A549 (cell line): ENCODE measurements at regions not wholly inside any gene's neighbourhood (a gene's known extent, or its start where the extent isn't known, plus 50 kb on each side); places are given as distances from the start of the nearest gene placed in this dataset.

Experiments
- CTCF ChIP-seq: fragments of >200 bp; sonication (Bioruptor Twin); formaldehyde crosslinking; IDR thresholded peaks from 3 replicates; pipeline ENCODE4 v1.5.1; 2016
- EP300 ChIP-seq, 2 experiments: fragments of >200 bp; sonication (Bioruptor Twin); formaldehyde crosslinking; IDR thresholded peaks; 2 replicates in 1 of 2; 3 replicates in 1 of 2; pipeline ENCODE4 v1.6.1; 2016 to 2017
- ESRRA ChIP-seq: fragments of 150-350 bp; IDR thresholded peaks from 2 replicates; pipeline ENCODE4 v1.6.1; 2014; ENCODE audit warnings: mild to moderate bottlenecking, low read length, borderline replicate concordance
- POLR2A ChIP-seq: IDR thresholded peaks from 2 replicates; pipeline ENCODE4 v1.6.1; 2012; ENCODE audit warnings: mild to moderate bottlenecking, low read length
- RFX5 ChIP-seq: fragments of 450-650 bp; IDR thresholded peaks from 2 replicates; pipeline ENCODE4 v1.7.1; 2014; ENCODE audit warnings: antibody characterized with exemption, mild to moderate bottlenecking, moderate library complexity
- TP53 ChIP-seq: fragments of 250-450 bp; sonication (Bioruptor Pico); IDR thresholded peaks from 2 replicates; pipeline ENCODE4 v1.5.0; 2021; ENCODE audit warnings: mild to moderate bottlenecking, moderate library complexity
- ZSCAN20 ChIP-seq: fragments of 250-450 bp; sonication (Bioruptor Pico); IDR thresholded peaks from 2 replicates; pipeline ENCODE4 v1.8.0; 2022; ENCODE audit warnings: mild to moderate bottlenecking, moderate library complexity
- TF ChIP-seq, protein P1 (sequence below): fragments of 200-600 bp; sonication (generic); IDR thresholded peaks from 2 replicates; pipeline ENCODE4 v1.6.1; 2016; ENCODE audit warnings: antibody characterized with exemption, mild to moderate bottlenecking, moderate library complexity

DNA sequence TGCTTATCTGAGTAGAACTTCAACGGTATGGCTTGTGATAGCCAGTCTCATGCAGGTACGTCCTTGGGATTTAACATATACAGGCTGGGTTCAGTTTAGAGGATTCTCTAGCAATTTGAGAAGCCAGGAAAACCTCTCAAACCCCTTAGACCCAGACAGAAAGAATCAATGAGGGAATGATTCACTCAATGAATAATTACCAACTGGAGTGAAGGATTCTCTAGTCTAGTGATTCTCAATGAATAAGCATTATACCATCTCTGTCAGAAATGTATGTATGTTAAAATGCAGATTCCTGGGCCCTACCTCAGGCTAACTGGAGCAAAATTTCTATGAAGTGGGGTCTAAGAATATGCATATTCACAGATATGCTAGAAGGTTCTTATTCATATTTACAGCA lies 54.5 kb upstream of the APP start:
- no peak for TF ChIP-seq CTCF
- no peak for TF ChIP-seq POLR2A
- no peak for TF ChIP-seq TP53 (CRISPR knock-in tag)
- no peak for TF ChIP-seq ESRRA
- TF ChIP-seq EP300 (IDR thresholded peaks at IDR 0.05) = no peak
- no peak for TF ChIP-seq RFX5
- TF ChIP-seq, protein P1, sequence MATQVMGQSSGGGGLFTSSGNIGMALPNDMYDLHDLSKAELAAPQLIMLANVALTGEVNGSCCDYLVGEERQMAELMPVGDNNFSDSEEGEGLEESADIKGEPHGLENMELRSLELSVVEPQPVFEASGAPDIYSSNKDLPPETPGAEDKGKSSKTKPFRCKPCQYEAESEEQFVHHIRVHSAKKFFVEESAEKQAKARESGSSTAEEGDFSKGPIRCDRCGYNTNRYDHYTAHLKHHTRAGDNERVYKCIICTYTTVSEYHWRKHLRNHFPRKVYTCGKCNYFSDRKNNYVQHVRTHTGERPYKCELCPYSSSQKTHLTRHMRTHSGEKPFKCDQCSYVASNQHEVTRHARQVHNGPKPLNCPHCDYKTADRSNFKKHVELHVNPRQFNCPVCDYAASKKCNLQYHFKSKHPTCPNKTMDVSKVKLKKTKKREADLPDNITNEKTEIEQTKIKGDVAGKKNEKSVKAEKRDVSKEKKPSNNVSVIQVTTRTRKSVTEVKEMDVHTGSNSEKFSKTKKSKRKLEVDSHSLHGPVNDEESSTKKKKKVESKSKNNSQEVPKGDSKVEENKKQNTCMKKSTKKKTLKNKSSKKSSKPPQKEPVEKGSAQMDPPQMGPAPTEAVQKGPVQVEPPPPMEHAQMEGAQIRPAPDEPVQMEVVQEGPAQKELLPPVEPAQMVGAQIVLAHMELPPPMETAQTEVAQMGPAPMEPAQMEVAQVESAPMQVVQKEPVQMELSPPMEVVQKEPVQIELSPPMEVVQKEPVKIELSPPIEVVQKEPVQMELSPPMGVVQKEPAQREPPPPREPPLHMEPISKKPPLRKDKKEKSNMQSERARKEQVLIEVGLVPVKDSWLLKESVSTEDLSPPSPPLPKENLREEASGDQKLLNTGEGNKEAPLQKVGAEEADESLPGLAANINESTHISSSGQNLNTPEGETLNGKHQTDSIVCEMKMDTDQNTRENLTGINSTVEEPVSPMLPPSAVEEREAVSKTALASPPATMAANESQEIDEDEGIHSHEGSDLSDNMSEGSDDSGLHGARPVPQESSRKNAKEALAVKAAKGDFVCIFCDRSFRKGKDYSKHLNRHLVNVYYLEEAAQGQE = no peak
- TF ChIP-seq ZSCAN20 (CRISPR knock-in tag) = no peak
